Neural progenitor cell (in vitro differentiated cells): ENCODE measurements at regions not wholly inside any gene's neighbourhood (a gene's known extent, or its start where the extent isn't known, plus 50 kb on each side); places are given as distances from the start of the nearest gene placed in this dataset.

Experiments used
- CTCF ChIP-seq: fragments of 200-600 bp; sonication (generic); IDR thresholded peaks from 2 replicates; pipeline ENCODE4 v1.5.1; 2017; ENCODE audit warnings: antibody characterized with exemption, mild to moderate bottlenecking
- EZH2 ChIP-seq: fragments of 200-600 bp; sonication (generic); IDR thresholded peaks from 2 replicates; pipeline ENCODE4 v1.6.1; 2017; ENCODE audit warnings: antibody characterized with exemption, mild to moderate bottlenecking, moderate library complexity

GRCh38 chr5:133713751-133714150 lies 101.4 kb upstream of the FSTL4 start:
- TF ChIP-seq CTCF (no peak), EZH2 (no peak)
